Body of pancreas (tissue), 4 donors: ENCODE measurements at regions not wholly inside any gene's neighbourhood (a gene's known extent, or its start where the extent isn't known, plus 50 kb on each side); places are given as distances from the start of the nearest gene placed in this dataset.

Experiments
- CTCF ChIP-seq, 7 experiments: fragments of 450-650 bp in 4 of 7; fragments of 200-600 bp in 3 of 7; sonication (generic) in 3 of 7; IDR thresholded peaks; one replicate each; pipeline ENCODE4 v1.5.1; 2016 to 2019; ENCODE audit warnings: antibody characterized with exemption in 7 of 7
- POLR2A ChIP-seq, 3 donors: fragments of 450-650 bp; IDR thresholded peaks; one replicate each; pipeline ENCODE4 v1.6.1; 2016; ENCODE audit warnings: antibody characterized with exemption in 3 of 3, mild to moderate bottlenecking in 2 of 3

GRCh38 chr6:159461998-159462397, 231.0 kb downstream of the SOD2 start:
- TF ChIP-seq CTCF (IDR thresholded peaks at IDR 0.05) (no peak), POLR2A (IDR thresholded peaks at IDR 0.05) (no peak)
